C4-2B (cell line): ENCODE measurements at regions not wholly inside any gene's neighbourhood (a gene's known extent, or its start where the extent isn't known, plus 50 kb on each side); places are given as distances from the start of the nearest gene placed in this dataset.

Experiments
- H3K27ac ChIP-seq: fragments of 450-650 bp; 2 replicates; pipeline ENCODE4 v1.5.1; 2017
- ZFX ChIP-seq: fragments of 450-650 bp; IDR thresholded peaks from 2 replicates; pipeline ENCODE4 v1.6.1; 2017
- TF ChIP-seq, protein P1 (sequence below): fragments of 450-650 bp; conservative IDR thresholded peaks from 2 replicates; pipeline ENCODE4 v1.5.1; 2017; ENCODE audit warnings: mild to moderate bottlenecking

DNA sequence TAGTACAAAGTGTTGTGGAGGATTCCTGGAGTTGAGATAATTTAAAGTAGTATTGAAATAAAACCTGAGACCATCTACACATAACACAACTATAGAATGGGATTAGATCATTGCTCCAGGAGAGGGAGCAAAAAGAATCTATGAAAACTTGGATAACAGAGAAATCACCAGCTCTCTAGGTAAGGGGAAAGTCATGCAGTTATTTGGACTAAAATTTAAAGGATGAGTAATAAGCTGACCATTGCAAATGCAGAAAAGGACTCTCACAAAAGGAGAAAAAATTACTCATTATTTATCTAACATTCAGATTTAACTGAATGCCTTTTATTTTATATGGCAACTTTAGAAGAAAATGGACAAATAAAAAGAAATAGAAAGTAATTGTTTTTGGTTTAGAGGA lies 1399.8 kb upstream of the ACVR2A start:
- TF ChIP-seq, protein P1, sequence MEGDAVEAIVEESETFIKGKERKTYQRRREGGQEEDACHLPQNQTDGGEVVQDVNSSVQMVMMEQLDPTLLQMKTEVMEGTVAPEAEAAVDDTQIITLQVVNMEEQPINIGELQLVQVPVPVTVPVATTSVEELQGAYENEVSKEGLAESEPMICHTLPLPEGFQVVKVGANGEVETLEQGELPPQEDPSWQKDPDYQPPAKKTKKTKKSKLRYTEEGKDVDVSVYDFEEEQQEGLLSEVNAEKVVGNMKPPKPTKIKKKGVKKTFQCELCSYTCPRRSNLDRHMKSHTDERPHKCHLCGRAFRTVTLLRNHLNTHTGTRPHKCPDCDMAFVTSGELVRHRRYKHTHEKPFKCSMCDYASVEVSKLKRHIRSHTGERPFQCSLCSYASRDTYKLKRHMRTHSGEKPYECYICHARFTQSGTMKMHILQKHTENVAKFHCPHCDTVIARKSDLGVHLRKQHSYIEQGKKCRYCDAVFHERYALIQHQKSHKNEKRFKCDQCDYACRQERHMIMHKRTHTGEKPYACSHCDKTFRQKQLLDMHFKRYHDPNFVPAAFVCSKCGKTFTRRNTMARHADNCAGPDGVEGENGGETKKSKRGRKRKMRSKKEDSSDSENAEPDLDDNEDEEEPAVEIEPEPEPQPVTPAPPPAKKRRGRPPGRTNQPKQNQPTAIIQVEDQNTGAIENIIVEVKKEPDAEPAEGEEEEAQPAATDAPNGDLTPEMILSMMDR: no peak
- no peak for TF ChIP-seq ZFX
- H3K27ac ChIP-seq: no peak overlapping the region

DNA sequence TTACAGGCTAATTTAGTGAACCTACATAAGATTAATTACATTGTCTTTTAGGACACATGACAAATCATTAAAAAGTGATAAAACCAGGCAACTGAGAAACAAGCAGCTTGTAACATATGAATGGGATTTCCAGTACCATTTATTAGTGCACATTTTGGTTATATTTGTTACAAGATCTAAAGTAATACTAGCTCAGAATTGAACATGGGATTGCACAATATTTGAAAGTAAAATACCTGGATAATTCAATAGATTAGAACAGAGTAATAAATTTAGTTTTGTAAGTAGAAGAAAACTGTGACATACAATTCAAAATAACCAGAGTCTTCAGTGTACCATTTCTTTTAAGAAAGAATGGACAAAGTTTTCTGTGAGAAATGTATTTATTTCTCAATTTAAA lies 1400.7 kb upstream of the ACVR2A start:
- no peak overlapping the region for H3K27ac ChIP-seq
- TF ChIP-seq ZFX: no peak
- TF ChIP-seq, protein P1: no peak

DNA sequence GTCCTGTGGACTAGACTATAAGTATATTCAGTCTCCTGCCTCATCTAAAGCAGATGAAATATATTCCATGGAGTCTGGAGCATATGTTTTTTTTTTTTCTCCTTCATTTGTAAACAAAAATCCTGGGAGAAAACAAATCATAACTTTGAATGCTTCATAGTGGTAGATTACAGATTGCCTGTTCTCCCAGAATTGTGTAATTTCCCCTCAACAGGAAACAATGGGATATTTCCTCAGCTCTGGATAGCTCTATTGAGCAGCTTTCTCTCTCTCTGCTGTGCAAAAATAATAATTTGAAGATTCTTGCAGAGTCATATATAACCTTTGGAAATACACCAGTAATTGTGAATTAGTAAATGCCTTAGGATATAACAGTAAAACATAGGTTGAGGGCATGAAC lies 1406.6 kb upstream of the ACVR2A start:
- TF ChIP-seq, protein P1: no peak
- TF ChIP-seq ZFX: no peak
- H3K27ac ChIP-seq: no peak overlapping the region

DNA sequence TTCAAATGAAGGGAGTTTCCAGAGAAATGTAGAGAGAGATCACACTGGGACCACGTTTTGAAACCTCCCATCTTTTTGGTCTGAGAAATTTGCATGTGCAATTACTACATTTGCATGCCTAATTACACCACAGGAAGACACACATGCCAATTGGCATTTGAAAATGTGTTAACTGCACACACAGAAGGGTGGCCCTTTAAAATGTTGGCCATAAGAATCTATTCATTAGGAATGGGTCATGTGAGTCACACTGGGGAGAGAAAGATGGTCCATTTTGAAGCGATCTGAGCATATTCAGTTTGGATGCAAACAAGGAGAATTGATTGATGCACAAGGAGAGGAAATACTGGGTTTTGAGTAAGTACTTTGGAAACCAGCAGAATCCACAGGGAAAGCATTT lies 1407.1 kb upstream of the ACVR2A start:
- H3K27ac ChIP-seq: no peak overlapping the region
- TF ChIP-seq, protein P1: no peak
- TF ChIP-seq ZFX: no peak

DNA sequence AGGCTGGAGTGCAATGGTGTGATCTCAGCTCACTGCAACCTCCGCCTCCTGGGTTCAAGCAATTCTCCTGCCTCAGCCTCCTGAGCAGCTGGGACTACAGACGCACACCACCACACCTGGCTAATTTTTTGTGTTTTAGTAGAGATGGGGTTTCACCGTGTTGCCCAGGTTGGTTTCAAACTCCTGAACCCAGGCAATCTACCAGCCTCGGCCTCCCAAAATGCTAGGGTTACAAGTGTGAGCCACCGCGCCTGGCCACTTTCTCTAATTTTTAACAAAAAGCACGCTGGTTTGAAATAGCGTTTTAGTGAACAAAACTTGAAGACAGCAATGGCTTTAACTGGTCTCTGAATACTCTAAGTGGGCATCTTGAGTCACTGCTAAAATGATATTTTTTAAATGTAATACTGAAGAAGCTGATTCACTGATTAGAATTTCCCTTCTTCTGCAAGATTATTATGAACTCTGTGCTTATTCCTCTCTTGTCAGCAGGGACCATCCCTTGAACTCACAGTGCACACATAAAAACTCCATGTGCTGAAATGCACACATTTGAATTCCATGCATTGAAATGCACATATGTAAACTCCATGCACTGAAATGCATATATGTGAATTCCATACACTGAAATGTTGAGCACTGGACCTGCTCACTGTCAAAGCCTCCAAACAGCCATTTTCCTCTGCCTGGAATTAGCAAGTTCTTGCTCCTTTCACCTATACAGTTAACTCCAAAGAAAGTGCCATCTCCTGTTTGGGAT lies 1411.5 kb upstream of the ACVR2A start:
- no peak for TF ChIP-seq ZFX
- TF ChIP-seq, protein P1: no peak
- H3K27ac ChIP-seq: no peak overlapping the region

DNA sequence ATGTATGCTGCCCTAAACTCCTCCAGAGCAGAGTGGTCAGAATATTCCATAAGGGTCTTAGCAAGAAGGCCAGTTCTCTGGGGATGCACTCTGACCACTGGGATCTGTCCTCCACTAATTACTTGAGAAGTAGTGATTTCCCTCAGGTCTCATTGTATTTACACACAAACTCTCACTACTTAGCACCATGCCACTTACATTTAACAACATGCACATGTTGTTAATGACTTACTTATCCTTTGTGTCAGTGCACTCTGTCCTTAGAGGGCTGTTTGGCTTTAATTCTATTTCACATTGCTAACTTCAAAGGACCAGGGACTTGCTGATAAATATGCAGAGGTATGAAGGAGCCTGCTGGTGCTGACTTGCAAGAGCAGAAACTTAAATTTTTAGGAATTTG lies 1415.5 kb upstream of the ACVR2A start:
- no peak overlapping the region for H3K27ac ChIP-seq
- TF ChIP-seq, protein P1: no peak
- TF ChIP-seq ZFX: no peak

DNA sequence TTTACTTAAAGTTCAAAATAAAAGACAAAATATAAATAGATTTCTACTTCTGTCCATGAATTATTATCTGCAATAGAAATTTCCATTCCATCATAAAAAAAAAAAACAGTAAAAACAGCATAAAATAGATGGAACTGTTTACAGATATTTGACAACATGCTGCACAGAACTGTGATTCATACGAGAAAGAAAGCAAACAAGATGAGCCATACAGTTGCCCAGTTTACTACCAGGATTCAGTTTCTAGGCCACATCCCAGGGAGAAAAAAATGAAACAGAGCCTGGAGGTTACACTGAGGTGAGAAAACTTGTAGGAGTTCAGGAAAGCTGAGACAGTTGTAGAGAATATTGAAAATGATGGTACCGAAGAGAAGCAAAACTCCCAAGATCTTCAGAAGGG lies 1426.9 kb upstream of the ACVR2A start:
- TF ChIP-seq, protein P1: no peak
- no peak for TF ChIP-seq ZFX
- no peak overlapping the region for H3K27ac ChIP-seq
